ENCODE measurements at regions not wholly inside any gene's neighbourhood (a gene's known extent, or its start where the extent isn't known, plus 50 kb on each side); places are given as distances from the start of the nearest gene placed in this dataset.

DNA sequence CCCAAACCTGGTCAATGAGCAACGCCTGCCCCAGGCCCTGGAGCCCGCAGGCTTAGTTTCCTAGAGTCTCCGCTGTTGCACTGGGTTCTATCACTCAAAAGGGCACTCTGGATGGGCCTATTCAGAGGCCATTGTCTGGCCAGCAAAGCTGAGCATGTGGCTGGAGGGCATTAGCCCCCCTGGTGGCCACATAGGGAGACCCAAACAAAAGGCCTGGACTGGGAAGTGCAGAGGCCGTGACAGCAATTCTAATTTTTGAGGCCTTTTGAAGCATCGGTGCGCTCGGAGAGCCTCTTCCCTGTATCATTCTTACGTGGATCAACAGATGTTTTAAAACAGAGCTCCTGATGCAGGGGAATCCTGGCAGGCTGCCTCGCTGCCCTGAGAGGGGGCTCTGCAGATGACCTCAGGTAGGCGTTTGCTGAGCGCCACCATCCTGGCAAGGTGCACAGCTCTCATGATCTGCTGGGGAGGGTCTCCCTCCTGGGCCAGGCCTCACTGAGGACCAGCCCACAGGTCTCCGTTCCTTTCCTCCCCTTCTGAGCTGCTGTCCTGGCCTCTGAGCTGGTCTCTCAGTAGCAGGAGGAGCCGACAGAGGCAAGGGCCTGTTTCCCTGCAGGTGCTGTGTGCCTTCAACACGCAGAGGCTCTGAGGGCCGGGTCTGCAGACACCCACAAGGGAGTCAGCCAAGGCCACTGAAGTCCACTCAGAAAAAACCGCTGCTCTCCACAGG is 190.5 kb downstream of the URI1 start:
- Mint-ChIP-seq H3K4me1 (ENCODE audit: low read depth) (no peaks in the 10 kb centered on the region), H3K27ac (no peak overlapping the region), H3K27me3 (no peaks in the 10 kb centered on the region), H3K9me3 (peaks cover 3% of the 10 kb centered on the region), H3K36me3 (ENCODE audit: low read depth) (no peaks in the 10 kb centered on the region), H3K4me3 (no peak overlapping the region)
- Histone ChIP-seq H3K4me3 (ENCODE audit: low read length) (no peak overlapping the region), H3K27me3 (ENCODE audit: control insufficient read depth in 1 of 2, insufficient read depth in 2 of 2, low read length in 2 of 2) (no peaks in the 10 kb centered on the region), H3K36me3 (ENCODE audit: insufficient read depth, low read length) (no peaks in the 10 kb centered on the region), H3K9me3 (ENCODE audit: control insufficient read depth in 1 of 2, insufficient read depth in 1 of 2, low read length in 2 of 2) (peaks cover 0 to 24% of the 10 kb centered on the region in 2 experiments), H3K27ac (ENCODE audit: low read depth in 1 of 2, low read length in 2 of 2) (no peak overlapping the region), H3K4me1 (ENCODE audit: insufficient read depth, low read length) (no peaks in the 10 kb centered on the region)
- no peak for DNase-seq
- TF ChIP-seq, protein P1, sequence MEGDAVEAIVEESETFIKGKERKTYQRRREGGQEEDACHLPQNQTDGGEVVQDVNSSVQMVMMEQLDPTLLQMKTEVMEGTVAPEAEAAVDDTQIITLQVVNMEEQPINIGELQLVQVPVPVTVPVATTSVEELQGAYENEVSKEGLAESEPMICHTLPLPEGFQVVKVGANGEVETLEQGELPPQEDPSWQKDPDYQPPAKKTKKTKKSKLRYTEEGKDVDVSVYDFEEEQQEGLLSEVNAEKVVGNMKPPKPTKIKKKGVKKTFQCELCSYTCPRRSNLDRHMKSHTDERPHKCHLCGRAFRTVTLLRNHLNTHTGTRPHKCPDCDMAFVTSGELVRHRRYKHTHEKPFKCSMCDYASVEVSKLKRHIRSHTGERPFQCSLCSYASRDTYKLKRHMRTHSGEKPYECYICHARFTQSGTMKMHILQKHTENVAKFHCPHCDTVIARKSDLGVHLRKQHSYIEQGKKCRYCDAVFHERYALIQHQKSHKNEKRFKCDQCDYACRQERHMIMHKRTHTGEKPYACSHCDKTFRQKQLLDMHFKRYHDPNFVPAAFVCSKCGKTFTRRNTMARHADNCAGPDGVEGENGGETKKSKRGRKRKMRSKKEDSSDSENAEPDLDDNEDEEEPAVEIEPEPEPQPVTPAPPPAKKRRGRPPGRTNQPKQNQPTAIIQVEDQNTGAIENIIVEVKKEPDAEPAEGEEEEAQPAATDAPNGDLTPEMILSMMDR (IDR thresholded peaks at IDR 0.05): no peak
- intact Hi-C loops (cut with DNase I, micrococcal nuclease): no loop called here
- ChIA-PET CTCF (no interaction called here), POLR2A (no interaction called here)
- ATAC-seq (ENCODE audit: poor library complexity): no peak

DNA sequence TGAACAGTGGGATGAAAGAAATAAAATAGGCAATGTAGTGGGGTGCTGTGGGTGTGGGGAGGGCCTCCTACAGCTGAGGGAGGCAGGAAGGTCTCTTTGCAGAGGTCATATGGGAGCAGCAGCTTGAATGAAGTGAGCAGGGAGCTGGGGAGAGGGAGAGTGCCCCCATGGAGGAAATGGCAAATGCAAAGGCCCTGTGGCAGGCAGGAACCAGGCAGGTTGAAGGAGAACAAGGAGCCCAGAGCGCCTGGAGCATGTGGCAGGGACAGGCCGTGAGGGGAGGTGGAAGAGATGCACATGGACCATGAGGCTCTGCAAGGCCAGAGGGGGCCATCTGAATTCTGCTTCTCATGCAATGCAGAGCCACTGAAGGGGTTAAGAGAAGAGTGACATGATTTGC is 191.8 kb downstream of the URI1 start:
- H3K4me3 Mint-ChIP-seq: no peak overlapping the region
- H3K27me3 Mint-ChIP-seq: no peaks in the 10 kb centered on the region
- Histone ChIP-seq H3K36me3 (ENCODE audit: insufficient read depth, low read length) (no peaks in the 10 kb centered on the region), H3K27ac (ENCODE audit: low read depth in 1 of 2, low read length in 2 of 2) (no peak overlapping the region), H3K4me1 (ENCODE audit: insufficient read depth, low read length) (no peaks in the 10 kb centered on the region), H3K27me3 (ENCODE audit: control insufficient read depth in 1 of 2, insufficient read depth in 2 of 2, low read length in 2 of 2) (no peaks in the 10 kb centered on the region), H3K4me3 (ENCODE audit: low read length) (no peak overlapping the region), H3K9me3 (ENCODE audit: control insufficient read depth in 1 of 2, insufficient read depth in 1 of 2, low read length in 2 of 2) (peaks cover 0 to 24% of the 10 kb centered on the region in 2 experiments)
- TF ChIP-seq, protein P1 (IDR thresholded peaks at IDR 0.05): no peak
- no peaks in the 10 kb centered on the region for H3K4me1 Mint-ChIP-seq (ENCODE audit: low read depth)
- H3K27ac Mint-ChIP-seq: no peak overlapping the region
- peaks cover 3% of the 10 kb centered on the region for H3K9me3 Mint-ChIP-seq
- POLR2A ChIA-PET: no interaction called here
- intact Hi-C loops (cut with DNase I, micrococcal nuclease): no loop called here
- H3K36me3 Mint-ChIP-seq (ENCODE audit: low read depth): no peaks in the 10 kb centered on the region
- DNase-seq (no peak), ATAC-seq (ENCODE audit: poor library complexity) (no peak)
- CTCF ChIA-PET: interaction anchor here (0.6 kb wide), 1 partner anchor 280 kb away, joined by 3 read pairs; no protein-coding TSS in a partner anchor

DNA sequence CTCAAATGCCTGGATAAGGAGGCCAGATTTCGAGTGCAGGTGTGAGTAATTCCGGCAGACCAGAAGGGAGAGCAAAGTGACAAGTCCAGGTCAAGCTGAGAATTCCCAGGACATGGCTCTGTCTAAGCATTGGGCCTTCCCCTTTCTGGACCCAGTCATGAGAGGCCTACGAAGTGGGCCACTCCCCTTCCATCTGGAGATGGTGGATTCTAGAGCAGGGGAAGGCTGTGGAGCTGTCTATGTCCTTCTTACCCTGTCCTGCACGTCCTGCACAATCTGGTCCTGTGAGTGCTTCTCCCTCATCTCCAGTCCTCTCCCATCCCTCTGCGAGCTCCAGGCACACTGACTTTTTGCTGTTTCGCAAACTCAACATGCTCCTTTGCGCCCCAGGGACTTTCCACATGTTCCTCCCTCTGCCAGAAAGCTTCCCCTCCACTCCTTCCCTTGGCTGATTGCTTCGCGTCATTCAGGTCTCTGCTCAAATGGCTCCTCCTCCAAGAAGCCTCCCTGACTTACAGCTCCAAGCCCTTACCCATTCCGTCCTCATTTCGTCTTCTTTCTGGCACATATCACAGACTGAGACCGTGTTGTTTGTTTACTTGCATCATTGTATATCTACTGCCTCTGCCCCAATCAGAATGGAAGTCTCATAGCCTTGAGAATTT is 193.2 kb downstream of the URI1 start:
- Mint-ChIP-seq H3K27me3 (no peaks in the 10 kb centered on the region), H3K4me1 (ENCODE audit: low read depth) (no peaks in the 10 kb centered on the region), H3K36me3 (ENCODE audit: low read depth) (no peaks in the 10 kb centered on the region), H3K4me3 (no peak overlapping the region), H3K9me3 (peaks cover 3% of the 10 kb centered on the region), H3K27ac (no peak overlapping the region)
- no peak for DNase-seq
- Histone ChIP-seq H3K4me1 (ENCODE audit: insufficient read depth, low read length) (no peaks in the 10 kb centered on the region), H3K9me3 (ENCODE audit: control insufficient read depth in 1 of 2, insufficient read depth in 1 of 2, low read length in 2 of 2) (peaks cover 0 to 14% of the 10 kb centered on the region in 2 experiments), H3K4me3 (ENCODE audit: low read length) (no peak overlapping the region), H3K27ac (ENCODE audit: low read depth in 1 of 2, low read length in 2 of 2) (no peak overlapping the region), H3K36me3 (ENCODE audit: insufficient read depth, low read length) (no peaks in the 10 kb centered on the region), H3K27me3 (ENCODE audit: control insufficient read depth in 1 of 2, insufficient read depth in 2 of 2, low read length in 2 of 2) (no peaks in the 10 kb centered on the region)
- intact Hi-C loops (cut with DNase I, micrococcal nuclease): no loop called here
- ChIA-PET POLR2A (no interaction called here), CTCF (no interaction called here)
- TF ChIP-seq, protein P1 (IDR thresholded peaks at IDR 0.05): no peak
- no peak for ATAC-seq (ENCODE audit: poor library complexity)

All from CD4-positive, alpha-beta T cell (primary cell).